ENCODE measurements at regions not wholly inside any gene's neighbourhood (a gene's known extent, or its start where the extent isn't known, plus 50 kb on each side); places are given as distances from the start of the nearest gene placed in this dataset.

- no peak for DNase-seq (ENCODE audit: extremely low read depth, low read depth)
Observed at GRCh38 chr16:5487728-5488127, 390.1 kb upstream of the EEF2KMT start.

GRCh38 chr16:5482256-5482655 lies 384.7 kb upstream of the EEF2KMT start:
- DNase-seq (ENCODE audit: extremely low read depth, low read depth), result no peak

DNA sequence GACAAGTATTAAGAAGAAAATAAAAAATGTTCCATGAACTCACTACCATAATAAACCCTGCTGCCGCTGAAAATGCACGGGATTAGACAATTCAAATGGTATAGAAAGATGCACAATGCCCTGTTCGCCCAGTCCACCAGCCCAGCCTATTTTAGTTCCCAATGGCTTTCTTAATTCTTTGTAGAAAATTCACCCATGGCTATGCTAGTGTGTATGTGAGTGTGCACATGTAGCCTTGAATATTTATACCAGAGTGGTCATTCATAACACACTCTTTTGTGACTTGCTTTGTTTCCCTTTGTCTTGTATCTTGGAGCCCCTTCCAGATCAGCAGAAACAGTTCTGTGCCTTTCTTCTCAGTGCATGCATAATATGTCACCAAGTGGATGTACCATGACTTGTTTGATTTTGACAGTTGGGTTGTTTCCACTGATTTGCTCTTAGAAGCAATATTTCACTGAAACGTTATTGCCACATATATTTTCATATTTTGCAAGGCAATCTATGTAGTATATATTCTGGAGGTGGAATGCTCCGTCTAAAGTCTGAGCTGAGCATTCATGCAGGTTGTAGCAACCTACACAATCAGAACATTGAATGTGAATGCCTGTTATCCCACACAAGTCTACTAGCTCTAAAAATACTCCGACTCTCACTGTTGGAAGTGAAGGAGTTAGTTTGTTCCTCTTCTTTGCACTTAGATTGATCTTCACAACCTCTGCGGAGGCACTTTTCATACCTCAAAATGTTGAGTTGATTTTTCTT lies 383.0 kb upstream of the EEF2KMT start:
- DNase-seq (ENCODE audit: extremely low read depth, low read depth), result no peak

- DNase-seq (ENCODE audit: extremely low read depth, low read depth), result no peak
Observed at GRCh38 chr16:5479926-5480325, 382.3 kb upstream of the EEF2KMT start.

DNA sequence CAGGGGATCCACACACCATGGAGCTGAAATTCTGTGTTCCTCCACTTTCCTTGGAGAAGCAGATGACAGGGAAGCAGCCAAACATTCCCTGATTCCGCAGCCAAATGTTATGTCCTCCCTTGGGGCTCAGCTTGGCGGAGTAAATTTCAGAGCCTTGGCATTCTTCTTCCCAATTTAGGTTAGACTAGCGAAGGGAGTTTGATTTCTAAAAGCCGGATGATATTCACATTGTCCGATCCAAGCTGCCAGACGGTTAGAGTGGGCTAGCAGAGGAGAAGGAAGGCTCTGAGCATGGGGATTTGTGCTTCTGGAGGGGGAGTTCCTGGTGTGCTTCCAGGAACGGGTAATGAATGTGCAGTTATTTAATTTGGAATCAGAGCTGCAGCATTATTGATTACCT lies 380.4 kb upstream of the EEF2KMT start:
- DNase-seq (ENCODE audit: extremely low read depth, low read depth), result no peak

- no peak for DNase-seq (ENCODE audit: extremely low read depth, low read depth)
Observed at GRCh38 chr16:5477251-5477650, 379.7 kb upstream of the EEF2KMT start.

DNA sequence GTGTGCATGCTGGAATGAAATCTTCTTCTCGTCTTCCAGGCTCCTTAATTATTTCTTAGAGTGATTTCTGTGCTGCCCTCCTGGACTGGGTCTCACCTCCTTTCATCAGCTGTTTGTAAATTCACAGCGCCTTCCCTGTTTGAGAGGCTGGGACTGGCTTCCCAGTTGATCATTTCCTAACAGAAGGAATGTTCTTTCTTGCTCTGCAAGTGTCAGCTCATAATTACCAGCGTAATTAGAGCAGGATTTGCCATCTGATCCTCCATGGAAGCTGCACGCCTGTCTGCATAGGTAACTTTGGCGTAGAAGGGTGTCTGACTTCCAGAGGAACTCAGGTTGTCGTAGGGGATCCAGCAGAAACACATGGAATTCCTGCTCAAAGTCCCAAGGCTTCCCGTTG lies 375.0 kb upstream of the EEF2KMT start:
- DNase-seq (ENCODE audit: extremely low read depth, low read depth), result no peak

DNA sequence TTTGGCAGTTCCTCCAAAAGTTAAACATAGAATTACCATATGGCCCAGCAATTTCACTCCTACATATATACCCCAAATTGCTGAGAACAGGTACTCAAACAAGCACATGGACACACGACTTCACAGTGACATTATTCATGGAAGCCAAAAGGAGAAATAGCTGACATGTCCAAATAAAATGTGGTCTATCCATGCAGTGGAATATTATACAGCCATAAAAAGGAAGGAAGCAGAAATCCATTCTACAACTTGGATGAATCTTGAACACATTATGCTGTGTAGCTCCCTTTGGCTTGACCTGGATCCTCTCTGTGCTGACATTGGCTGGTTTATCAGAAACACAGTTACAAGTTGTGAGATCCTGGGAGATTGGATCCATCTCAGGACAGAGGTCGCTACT lies 370.9 kb upstream of the EEF2KMT start:
- no peak for DNase-seq (ENCODE audit: extremely low read depth, low read depth)

DNA sequence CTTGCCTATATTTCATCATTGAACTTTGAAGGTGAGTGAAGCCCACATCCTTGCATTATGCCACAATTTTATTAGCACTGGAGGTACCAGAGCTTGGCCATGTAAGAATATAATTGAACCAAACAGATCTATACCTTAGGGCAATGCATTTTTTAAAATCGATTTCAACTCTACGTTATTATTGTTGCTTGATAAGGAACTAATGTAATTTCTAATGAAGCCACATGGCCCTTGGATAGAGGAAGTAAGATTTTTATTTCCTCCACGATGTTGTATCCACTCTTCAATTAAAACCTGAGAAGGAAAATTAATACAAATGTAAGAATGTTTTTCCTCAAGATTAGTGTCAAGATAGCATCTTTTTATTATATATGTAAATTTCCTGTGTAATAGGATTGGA lies 370.0 kb upstream of the EEF2KMT start:
- no peak for DNase-seq (ENCODE audit: extremely low read depth, low read depth)

DNA sequence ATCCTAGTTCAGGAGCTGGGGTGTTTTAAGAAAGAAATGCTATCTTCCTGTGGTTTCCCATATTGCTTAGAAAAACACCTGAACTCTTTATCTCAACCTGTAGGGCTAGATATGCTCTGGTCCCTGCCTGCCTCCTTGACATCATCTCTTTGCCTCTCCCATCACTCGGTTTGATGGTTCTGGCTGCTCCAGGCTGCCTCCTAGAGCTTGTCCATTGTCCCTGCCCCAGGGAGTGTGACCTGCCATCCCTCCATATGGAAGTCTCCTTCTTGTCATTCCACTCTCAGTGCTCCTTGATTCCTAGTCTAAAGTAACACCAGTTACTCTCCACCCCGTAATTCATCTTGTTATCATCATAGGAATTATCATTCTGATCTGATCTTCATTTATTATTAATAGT lies 369.0 kb upstream of the EEF2KMT start:
- no peak for DNase-seq (ENCODE audit: extremely low read depth, low read depth)

- DNase-seq (ENCODE audit: extremely low read depth, low read depth), result no peak
Observed at GRCh38 chr16:5465714-5466113, 368.1 kb upstream of the EEF2KMT start.

- no peak for DNase-seq (ENCODE audit: extremely low read depth, low read depth)
Observed at GRCh38 chr16:5463820-5464219, 366.2 kb upstream of the EEF2KMT start.

GRCh38 chr16:5461574-5461973 lies 364.0 kb upstream of the EEF2KMT start:
- no peak for DNase-seq (ENCODE audit: extremely low read depth, low read depth)

- no peak for DNase-seq (ENCODE audit: extremely low read depth, low read depth)
Observed at GRCh38 chr16:5461141-5461540, 363.5 kb upstream of the EEF2KMT start.

DNA sequence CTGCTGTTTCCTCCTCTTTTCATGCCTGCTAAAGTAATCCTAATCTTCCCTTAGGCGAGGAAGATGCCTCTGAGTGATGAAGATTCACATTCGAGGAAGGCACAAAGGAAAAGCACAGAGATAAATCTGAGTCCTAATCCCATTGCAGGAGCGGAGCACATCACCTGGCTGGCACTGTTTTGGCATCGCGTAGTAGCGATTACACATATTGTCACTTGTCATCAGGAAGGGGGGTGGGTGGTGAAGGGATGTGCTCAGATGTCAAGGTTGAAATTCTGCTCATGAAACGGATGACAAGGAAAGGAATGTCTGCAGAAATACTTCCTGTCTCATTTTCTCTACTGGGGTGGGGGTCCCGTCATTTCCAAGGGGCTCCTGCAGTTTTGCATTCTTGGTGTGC lies 363.1 kb upstream of the EEF2KMT start:
- no peak for DNase-seq (ENCODE audit: extremely low read depth, low read depth)

- DNase-seq (ENCODE audit: extremely low read depth, low read depth), result no peak
Observed at GRCh38 chr16:5459863-5460262, 362.3 kb upstream of the EEF2KMT start.

GRCh38 chr16:5455110-5455509 lies 357.5 kb upstream of the EEF2KMT start:
- DNase-seq (ENCODE audit: extremely low read depth, low read depth), result no peak

GRCh38 chr16:5454349-5454748 lies 356.8 kb upstream of the EEF2KMT start:
- DNase-seq (ENCODE audit: extremely low read depth, low read depth), result no peak

GRCh38 chr16:5451641-5452040 lies 354.0 kb upstream of the EEF2KMT start:
- no peak for DNase-seq (ENCODE audit: extremely low read depth, low read depth)

- DNase-seq (ENCODE audit: extremely low read depth, low read depth), result no peak
Observed at GRCh38 chr16:5450409-5451104, 353.0 kb upstream of the EEF2KMT start.

GRCh38 chr16:5449901-5450300 lies 352.3 kb upstream of the EEF2KMT start:
- DNase-seq (ENCODE audit: extremely low read depth, low read depth), result no peak

DNA sequence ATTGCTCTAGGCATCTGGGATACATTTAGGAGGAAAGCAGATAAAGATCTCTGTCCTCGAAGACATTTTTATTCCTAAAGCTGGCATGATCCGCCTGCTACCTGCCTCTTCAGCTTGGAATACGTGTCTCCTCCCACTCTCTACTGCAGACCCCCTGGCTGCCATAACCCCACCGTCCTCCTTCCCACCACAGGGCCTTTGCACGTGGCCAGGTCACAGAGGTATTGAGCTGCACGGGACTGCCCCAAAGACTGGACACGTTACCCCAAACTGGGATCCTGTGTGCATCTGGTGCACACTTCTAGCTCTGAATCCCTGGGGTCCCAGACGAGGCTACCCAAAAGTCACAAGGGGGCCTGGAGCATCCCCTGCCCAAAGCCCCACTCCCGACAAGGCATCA lies 351.2 kb upstream of the EEF2KMT start:
- no peak for DNase-seq (ENCODE audit: extremely low read depth, low read depth)
